Trophoblast cell (in vitro differentiated cells and primary cell): ENCODE measurements at regions not wholly inside any gene's neighbourhood (a gene's known extent, or its start where the extent isn't known, plus 50 kb on each side); places are given as distances from the start of the nearest gene placed in this dataset.

Experiments used
- DNase-seq, 2 donors: peaks; one replicate each; pipeline ENCODE4 v3.0.0-alpha.2; 2016
- H2AFZ ChIP-seq: 2 replicates; pipeline ENCODE4 v1.6.1; 2013; ENCODE audit warnings: low read length, moderate library complexity, mild to moderate bottlenecking; ENCODE audit not compliant: insufficient read depth, poor library complexity
- H2AK5ac ChIP-seq: 2 replicates; pipeline ENCODE4 v1.6.1; 2013; ENCODE audit warnings: mild to moderate bottlenecking, low read length
- H2BK120ac ChIP-seq: 2 replicates; pipeline ENCODE4 v1.6.1; 2013; ENCODE audit warnings: low read length, mild to moderate bottlenecking, moderate library complexity; ENCODE audit not compliant: insufficient read depth, poor library complexity
- H2BK12ac ChIP-seq: 2 replicates; pipeline ENCODE4 v1.6.1; 2013; ENCODE audit warnings: mild to moderate bottlenecking, low read length, moderate library complexity
- H2BK5ac ChIP-seq: 2 replicates; pipeline ENCODE4 v1.6.1; 2013; ENCODE audit warnings: low read length, low read depth, moderate library complexity, mild to moderate bottlenecking; ENCODE audit not compliant: poor library complexity
- H3K14ac ChIP-seq: 2 replicates; pipeline ENCODE4 v1.6.1; 2013; ENCODE audit warnings: mild to moderate bottlenecking, low read length
- H3K18ac ChIP-seq: 2 replicates; pipeline ENCODE4 v1.6.1; 2013; ENCODE audit warnings: mild to moderate bottlenecking, low read length
- H3K23ac ChIP-seq: 2 replicates; pipeline ENCODE4 v1.6.1; 2013; ENCODE audit warnings: low read length
- H3K27ac ChIP-seq: 2 replicates; pipeline ENCODE4 v1.5.1; 2013; ENCODE audit warnings: low read depth, mild to moderate bottlenecking, inconsistent platforms, low read length, moderate library complexity
- H3K27me3 ChIP-seq: 2 replicates; pipeline ENCODE4 v1.6.1; 2013; ENCODE audit warnings: inconsistent platforms, mild to moderate bottlenecking, low read length, moderate library complexity; ENCODE audit not compliant: insufficient read depth
- H3K36me3 ChIP-seq, 2 experiments: 1 replicate in 1 of 2; 2 replicates in 1 of 2; pipeline ENCODE4 v1.6.1; 2013; ENCODE audit warnings: low read length in 2 of 2, mild to moderate bottlenecking in 2 of 2, moderate library complexity in 1 of 2; ENCODE audit not compliant: insufficient read depth in 2 of 2, control insufficient read depth in 1 of 2
- H3K4ac ChIP-seq: 2 replicates; pipeline ENCODE4 v1.6.1; 2013; ENCODE audit warnings: low read depth, mild to moderate bottlenecking, low read length, moderate library complexity
- H3K4me1 ChIP-seq, 2 experiments: 1 replicate in 1 of 2; 2 replicates in 1 of 2; pipeline ENCODE4 v1.6.1; 2013; ENCODE audit warnings: low read length in 2 of 2, mild to moderate bottlenecking in 2 of 2, moderate library complexity in 1 of 2; ENCODE audit not compliant: insufficient read depth in 2 of 2, control insufficient read depth in 1 of 2
- H3K4me2 ChIP-seq: 2 replicates; pipeline ENCODE4 v1.6.1; 2013; ENCODE audit warnings: inconsistent platforms, mild to moderate bottlenecking, low read length, moderate library complexity
- H3K4me3 ChIP-seq: 2 replicates; pipeline ENCODE4 v1.5.1; 2013; ENCODE audit warnings: mild to moderate bottlenecking, low read depth, low read length, inconsistent platforms
- H3K79me1 ChIP-seq: one replicate; pipeline ENCODE4 v1.6.1; 2013; ENCODE audit warnings: low read length
- H3K79me2 ChIP-seq: 2 replicates; pipeline ENCODE4 v1.6.1; 2013; ENCODE audit warnings: low read length, mild to moderate bottlenecking; ENCODE audit not compliant: control insufficient read depth, insufficient read depth, poor library complexity
- H3K9ac ChIP-seq: 2 replicates; pipeline ENCODE4 v1.6.1; 2013; ENCODE audit warnings: mild to moderate bottlenecking, low read length
- H3K9me3 ChIP-seq: 2 replicates; pipeline ENCODE4 v1.6.1; 2013; ENCODE audit warnings: low read depth, mild to moderate bottlenecking, control low read depth, inconsistent platforms, low read length; ENCODE audit not compliant: insufficient read depth
- H4K12ac ChIP-seq: 2 replicates; pipeline ENCODE4 v1.6.1; 2013; ENCODE audit warnings: low read depth, mild to moderate bottlenecking, low read length, moderate library complexity
- H4K8ac ChIP-seq: 2 replicates; pipeline ENCODE4 v1.6.1; 2013; ENCODE audit warnings: low read depth, mild to moderate bottlenecking, low read length, moderate library complexity
- H4K91ac ChIP-seq: one replicate; pipeline ENCODE4 v1.6.1; 2013; ENCODE audit warnings: low read depth, mild to moderate bottlenecking, low read length, moderate library complexity
- WGBS: extraction: QIAGEN DNeasy Blood & Tissue Kit; methylation state at CpG from one replicate; pipeline ENCODE4 v1.1.7; 2013; ENCODE audit warnings: missing lambda C conversion rate; ENCODE audit not compliant: insufficient read length, insufficient coverage; ENCODE audit errors: extremely low coverage; 5-methylcytosine and 5-hydroxymethylcytosine counted together

- Histone ChIP-seq H3K18ac (no peak overlapping the region), H4K12ac (no peak overlapping the region), H3K4me1 (peaks cover 0 to 8% of the 10 kb centered on the region in 2 experiments), H3K27me3 (no peaks in the 10 kb centered on the region), H3K4me3 (no peak overlapping the region), H2AK5ac (no peak overlapping the region), H2AFZ (no peak overlapping the region), H2BK12ac (peak overlapping the region; percentile 59), H4K8ac (no peak overlapping the region), H3K14ac (no peak overlapping the region), H3K4ac (no peak overlapping the region), H2BK120ac (no peak overlapping the region), H3K4me2 (no peak overlapping the region), H2BK5ac (no peak overlapping the region), H3K9ac (no peak overlapping the region), H3K23ac (no peak overlapping the region), H3K79me2 (no peaks in the 10 kb centered on the region), H4K91ac (peak overlapping the region; percentile 50), H3K36me3 (no peaks in the 10 kb centered on the region), H3K27ac (no peak overlapping the region), H3K79me1 (peaks cover 21% of the 10 kb centered on the region), H3K9me3 (no peaks in the 10 kb centered on the region)
- no CpG with 5 or more reads among the region's 5 CpGs for WGBS
- DNase-seq = no peak
Measured at GRCh38 chr10:4247379-4247778, 462.4 kb upstream of the KLF6 start.

GRCh38 chr10:4246881-4247358 is 461.9 kb upstream of the KLF6 start:
- Histone ChIP-seq H3K23ac (no peak overlapping the region), H3K9me3 (no peaks in the 10 kb centered on the region), H2AFZ (no peak overlapping the region), H4K91ac (peak overlapping the region; percentile 50), H4K8ac (no peak overlapping the region), H3K4me3 (no peak overlapping the region), H3K4me1 (peaks cover 0 to 10% of the 10 kb centered on the region in 2 experiments), H3K27ac (no peak overlapping the region), H3K27me3 (no peaks in the 10 kb centered on the region), H2BK120ac (no peak overlapping the region), H3K14ac (no peak overlapping the region), H2BK5ac (no peak overlapping the region), H3K4me2 (no peak overlapping the region), H3K18ac (no peak overlapping the region), H3K79me1 (peaks cover 24% of the 10 kb centered on the region), H3K9ac (no peak overlapping the region), H2AK5ac (no peak overlapping the region), H4K12ac (no peak overlapping the region), H3K79me2 (peaks cover 2% of the 10 kb centered on the region), H3K4ac (no peak overlapping the region), H2BK12ac (peak overlapping the region; percentile 59), H3K36me3 (no peaks in the 10 kb centered on the region)
- WGBS = no CpG with 5 or more reads among the region's 4 CpGs
- DNase-seq = no peak

GRCh38 chr10:4243651-4244050 is 458.6 kb upstream of the KLF6 start:
- Histone ChIP-seq H3K4me3 (no peak overlapping the region), H2AFZ (no peak overlapping the region), H2AK5ac (no peak overlapping the region), H3K9ac (no peak overlapping the region), H2BK120ac (no peak overlapping the region), H3K14ac (no peak overlapping the region), H3K23ac (no peak overlapping the region), H4K12ac (no peak overlapping the region), H3K18ac (no peak overlapping the region), H3K4ac (no peak overlapping the region), H3K79me1 (peaks cover 24% of the 10 kb centered on the region), H3K4me2 (no peak overlapping the region), H3K27me3 (no peaks in the 10 kb centered on the region), H3K79me2 (peaks cover 4% of the 10 kb centered on the region), H2BK12ac (no peak overlapping the region), H4K91ac (no peak overlapping the region), H2BK5ac (no peak overlapping the region), H3K27ac (peak overlapping the region; percentile 24), H4K8ac (no peak overlapping the region), H3K36me3 (no peaks in the 10 kb centered on the region), H3K4me1 (peaks cover 0 to 6% of the 10 kb centered on the region in 2 experiments), H3K9me3 (no peaks in the 10 kb centered on the region)
- DNase-seq = peak; percentile 81 to 93
- WGBS = no CpG with 5 or more reads among the region's 1 CpG

GRCh38 chr10:4243169-4243568 is 458.2 kb upstream of the KLF6 start:
- H3K4ac ChIP-seq = no peak overlapping the region
- H3K18ac ChIP-seq = no peak overlapping the region
- peak overlapping the region; percentile 100 for H3K27ac ChIP-seq
- no peak overlapping the region for H4K12ac ChIP-seq
- no peak overlapping the region for H3K14ac ChIP-seq
- no peak overlapping the region for H3K4me2 ChIP-seq
- no peak overlapping the region for H3K9ac ChIP-seq
- no peak overlapping the region for H2AFZ ChIP-seq
- no peak overlapping the region for H2BK12ac ChIP-seq
- no peak overlapping the region for H2AK5ac ChIP-seq
- no peaks in the 10 kb centered on the region for H3K9me3 ChIP-seq
- peaks cover 24% of the 10 kb centered on the region for H3K79me1 ChIP-seq
- H3K4me1 ChIP-seq = peaks cover 0 to 6% of the 10 kb centered on the region in 2 experiments
- no peak overlapping the region for H4K8ac ChIP-seq
- H3K23ac ChIP-seq = no peak overlapping the region
- H3K36me3 ChIP-seq = peaks cover 0 to 1% of the 10 kb centered on the region in 2 experiments
- no peak overlapping the region for H4K91ac ChIP-seq
- H3K79me2 ChIP-seq = peaks cover 4% of the 10 kb centered on the region
- no peak overlapping the region for H2BK120ac ChIP-seq
- DNase-seq = peak in 1 of 2 donors; percentile 32
- no peak overlapping the region for H2BK5ac ChIP-seq
- no peak overlapping the region for H3K4me3 ChIP-seq
- no CpG with 5 or more reads among the region's 6 CpGs for WGBS
- H3K27me3 ChIP-seq = no peaks in the 10 kb centered on the region
